Liver (tissue), 7 donors: ENCODE measurements at regions not wholly inside any gene's neighbourhood (a gene's known extent, or its start where the extent isn't known, plus 50 kb on each side); places are given as distances from the start of the nearest gene placed in this dataset.

Experiments used
- DNase-seq: peaks from one replicate; pipeline ENCODE4 v3.0.0-alpha.2; 2017; ENCODE audit warnings: low spot score
- H3K27ac ChIP-seq, 2 donors: one replicate each; pipeline ENCODE4 v1.7.0; 2013; ENCODE audit warnings: inconsistent platforms in 2 of 2, low read length in 2 of 2, control low read depth in 1 of 2, low read depth in 1 of 2, mild to moderate bottlenecking in 1 of 2
- H3K27me3 ChIP-seq, 4 donors: one replicate each; pipeline versions ENCODE4 v1.6.1 to v1.7.0; 2013; ENCODE audit warnings: low read length in 3 of 4, inconsistent platforms in 1 of 4, mild to moderate bottlenecking in 1 of 4, moderate library complexity in 1 of 4; ENCODE audit not compliant: control insufficient read depth in 4 of 4, insufficient read depth in 4 of 4
- H3K36me3 ChIP-seq, 4 donors: one replicate each; pipeline versions ENCODE4 v1.6.1 to v1.7.0; 2013; ENCODE audit warnings: low read length in 3 of 4, mild to moderate bottlenecking in 3 of 4, low read depth in 1 of 4, moderate library complexity in 1 of 4; ENCODE audit not compliant: control insufficient read depth in 4 of 4, insufficient read depth in 3 of 4
- H3K4me1 ChIP-seq, 4 donors: one replicate each; pipeline versions ENCODE4 v1.6.1 to v1.7.0; 2013; ENCODE audit warnings: low read length in 3 of 4, mild to moderate bottlenecking in 3 of 4, moderate library complexity in 1 of 4; ENCODE audit not compliant: control insufficient read depth in 4 of 4, insufficient read depth in 4 of 4
- H3K4me3 ChIP-seq, 3 donors: one replicate each; pipeline versions ENCODE4 v1.6.1 to v1.7.0; 2013; ENCODE audit warnings: low read length in 3 of 3, control low read depth in 1 of 3, low read depth in 1 of 3, mild to moderate bottlenecking in 1 of 3
- H3K9ac ChIP-seq, 2 donors: one replicate each; pipeline ENCODE4 v1.7.0; 2013; ENCODE audit warnings: low read length in 2 of 2, mild to moderate bottlenecking in 2 of 2, moderate library complexity in 2 of 2, control low read depth in 1 of 2, low read depth in 1 of 2
- H3K9me3 ChIP-seq, 4 donors: one replicate each; pipeline versions ENCODE4 v1.6.1 to v1.7.0; 2013; ENCODE audit warnings: low read length in 3 of 4; ENCODE audit not compliant: control insufficient read depth in 4 of 4
- GABPA ChIP-seq, 2 donors: IDR thresholded peaks in 1 of 2; conservative IDR thresholded peaks in 1 of 2; 2 replicates each; pipeline ENCODE4 v1.6.1; 2016; ENCODE audit warnings: antibody characterized with exemption in 2 of 2, mild to moderate bottlenecking in 1 of 2, moderate library complexity in 1 of 2
- HNF4A ChIP-seq, 2 donors: conservative IDR thresholded peaks; 2 replicates each; pipeline ENCODE4 v1.6.1; 2016; ENCODE audit warnings: antibody characterized with exemption in 2 of 2, mild to moderate bottlenecking in 2 of 2
- MAX ChIP-seq: IDR thresholded peaks from 2 replicates; pipeline ENCODE4 v1.6.1; 2016; ENCODE audit warnings: antibody characterized with exemption
- NR2F2 ChIP-seq: IDR thresholded peaks from 2 replicates; pipeline ENCODE4 v1.6.1; 2016; ENCODE audit warnings: antibody characterized with exemption
- RAD21 ChIP-seq, 2 donors: IDR thresholded peaks; 2 replicates each; pipeline ENCODE4 v1.6.1; 2016; ENCODE audit warnings: antibody characterized with exemption in 2 of 2, mild to moderate bottlenecking in 2 of 2
- REST ChIP-seq: IDR thresholded peaks from 2 replicates; pipeline ENCODE4 v1.6.1; 2016; ENCODE audit warnings: antibody characterized with exemption, mild to moderate bottlenecking
- TAF1 ChIP-seq: conservative IDR thresholded peaks from 2 replicates; pipeline ENCODE4 v1.6.1; 2016; ENCODE audit warnings: antibody characterized with exemption, mild to moderate bottlenecking
- YY1 ChIP-seq: IDR thresholded peaks from 2 replicates; pipeline ENCODE4 v1.6.1; 2016; ENCODE audit warnings: antibody characterized with exemption, mild to moderate bottlenecking
- ZBTB33 ChIP-seq: IDR thresholded peaks from 2 replicates; pipeline ENCODE4 v1.6.1; 2016; ENCODE audit warnings: antibody characterized with exemption
- WGBS: extraction: QIAGEN DNeasy Blood & Tissue Kit; methylation state at CpG from one replicate; pipeline ENCODE4 v1.1.7; 2013; 5-methylcytosine and 5-hydroxymethylcytosine counted together
- donor health status: healthy.
- donor health status: healthy.
- donor health status: healthy.
- donor health status: healthy.

- DNase-seq: no peak
- WGBS: 80% methylated on average over 2 of the region's 2 CpGs
- peaks cover 0 to 2% (median 0%) of the 10 kb centered on the region in 4 donors for H3K9me3 ChIP-seq
- no peaks in the 10 kb centered on the region for H3K27me3 ChIP-seq
- no peaks in the 10 kb centered on the region for H3K36me3 ChIP-seq
- H3K4me1 ChIP-seq: no peaks in the 10 kb centered on the region
- no peak overlapping the region for H3K27ac ChIP-seq
- H3K4me3 ChIP-seq: no peak overlapping the region
- H3K9ac ChIP-seq: no peak overlapping the region
- TF ChIP-seq RAD21 (IDR thresholded peaks at IDR 0.05) (no peak), ZBTB33 (no peak), HNF4A (conservative IDR thresholded peaks at IDR 0.05) (no peak), YY1 (no peak), MAX (no peak), TAF1 (no peak), NR2F2 (no peak)
Measured at GRCh38 chr12:127909041-127909440, 357.9 kb upstream of the TMEM132C start.

- Histone ChIP-seq H3K9me3 (no peaks in the 10 kb centered on the region), H3K4me3 (no peak overlapping the region), H3K9ac (no peak overlapping the region), H3K27me3 (peaks cover 0 to 2% (median 0%) of the 10 kb centered on the region in 4 donors), H3K36me3 (no peaks in the 10 kb centered on the region), H3K4me1 (no peaks in the 10 kb centered on the region), H3K27ac (no peak overlapping the region)
- WGBS: 59% methylated on average over 5 of the region's 5 CpGs
- no peak for DNase-seq
- no peak for TF ChIP-seq ZBTB33
- no peak for TF ChIP-seq REST
- no peak for TF ChIP-seq MAX
- TF ChIP-seq GABPA (IDR thresholded peaks at IDR 0.05 in 1 of 2, conservative IDR thresholded peaks at IDR 0.05 in 1 of 2): no peak
- no peak for TF ChIP-seq HNF4A (conservative IDR thresholded peaks at IDR 0.05)
Measured at GRCh38 chr12:127911291-127911690, 355.7 kb upstream of the TMEM132C start.
